ENCODE measurements at regions not wholly inside any gene's neighbourhood (a gene's known extent, or its start where the extent isn't known, plus 50 kb on each side); places are given as distances from the start of the nearest gene placed in this dataset.

GRCh38 chr1:29786791-29787732 lies 550.7 kb downstream of the PTPRU start:
- no peaks in the 10 kb centered on the region for H3K36me3 ChIP-seq (replicated peaks; ENCODE audit: control insufficient read depth, insufficient read depth, low read length)
- H3K4me3 ChIP-seq (ENCODE audit: insufficient read depth, low read depth, low read length): no peak overlapping the region
- DNase-seq: no peak
- H3K27me3 ChIP-seq (ENCODE audit: control insufficient read depth, insufficient read depth, low read length): no peaks in the 10 kb centered on the region

- no peak for DNase-seq
- no peak overlapping the region for H3K4me3 ChIP-seq (ENCODE audit: insufficient read depth, low read depth, low read length)
- H3K27me3 ChIP-seq (ENCODE audit: control insufficient read depth, insufficient read depth, low read length): no peaks in the 10 kb centered on the region
- H3K36me3 ChIP-seq (replicated peaks; ENCODE audit: control insufficient read depth, insufficient read depth, low read length): no peaks in the 10 kb centered on the region
Measured at GRCh38 chr1:29786195-29786594, 549.9 kb downstream of the PTPRU start.

GRCh38 chr1:29785554-29785953 lies 549.2 kb downstream of the PTPRU start:
- H3K36me3 ChIP-seq (replicated peaks; ENCODE audit: control insufficient read depth, insufficient read depth, low read length): no peaks in the 10 kb centered on the region
- DNase-seq: no peak
- H3K4me3 ChIP-seq (ENCODE audit: insufficient read depth, low read depth, low read length): no peak overlapping the region
- H3K27me3 ChIP-seq (ENCODE audit: control insufficient read depth, insufficient read depth, low read length): no peaks in the 10 kb centered on the region

- no peak overlapping the region for H3K4me3 ChIP-seq (ENCODE audit: insufficient read depth, low read depth, low read length)
- no peak for DNase-seq
- H3K27me3 ChIP-seq (ENCODE audit: control insufficient read depth, insufficient read depth, low read length): no peaks in the 10 kb centered on the region
- no peaks in the 10 kb centered on the region for H3K36me3 ChIP-seq (replicated peaks; ENCODE audit: control insufficient read depth, insufficient read depth, low read length)
Measured at GRCh38 chr1:29785137-29785527, 548.8 kb downstream of the PTPRU start.

- Histone ChIP-seq H3K4me3 (ENCODE audit: insufficient read depth, low read depth, low read length) (no peak overlapping the region), H3K36me3 (replicated peaks; ENCODE audit: control insufficient read depth, insufficient read depth, low read length) (no peaks in the 10 kb centered on the region), H3K27me3 (ENCODE audit: control insufficient read depth, insufficient read depth, low read length) (no peaks in the 10 kb centered on the region)
- no peak for DNase-seq
Measured at GRCh38 chr1:29784276-29785136, 548.2 kb downstream of the PTPRU start.

DNA sequence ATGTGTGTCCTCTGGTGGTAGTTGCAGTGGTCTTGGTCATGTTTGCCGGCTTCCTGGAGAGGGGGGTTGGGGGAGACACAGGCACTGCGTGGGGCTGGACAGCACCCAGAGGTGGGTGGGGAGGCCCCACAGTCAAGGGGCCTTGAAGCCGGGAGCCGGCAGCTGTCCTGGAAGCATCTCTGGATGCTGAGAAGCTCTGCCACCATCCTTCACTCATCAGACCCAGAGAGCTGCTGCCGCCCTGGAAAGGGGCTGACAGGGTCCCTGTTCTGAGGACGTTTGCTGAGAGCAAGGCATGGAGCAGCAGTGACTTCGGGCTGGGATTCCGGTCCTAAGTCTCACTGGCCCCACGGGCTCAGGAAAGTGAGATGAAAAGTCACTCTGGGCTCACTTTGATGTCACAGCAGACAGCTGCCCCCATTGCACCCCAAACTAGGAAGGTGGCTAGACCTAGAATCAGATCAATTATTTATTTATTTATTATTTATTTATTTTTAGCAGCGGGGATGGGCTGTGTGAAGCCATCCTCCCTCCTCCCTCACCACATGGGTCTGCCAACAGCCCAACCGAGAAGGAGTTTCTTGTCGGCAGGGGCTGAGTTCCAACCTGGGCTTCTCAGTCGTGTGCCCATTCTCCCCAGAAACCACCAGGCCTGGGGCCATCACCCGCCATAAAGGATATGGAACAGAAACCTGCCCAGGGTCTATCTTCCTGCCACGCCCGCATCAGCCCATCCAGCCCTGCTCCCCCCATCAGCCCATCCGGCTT lies 547.4 kb downstream of the PTPRU start:
- no peak overlapping the region for H3K4me3 ChIP-seq (ENCODE audit: insufficient read depth, low read depth, low read length)
- DNase-seq: no peak
- H3K36me3 ChIP-seq (replicated peaks; ENCODE audit: control insufficient read depth, insufficient read depth, low read length): no peaks in the 10 kb centered on the region
- H3K27me3 ChIP-seq (ENCODE audit: control insufficient read depth, insufficient read depth, low read length): no peaks in the 10 kb centered on the region

GRCh38 chr1:29782846-29783507 lies 546.7 kb downstream of the PTPRU start:
- Histone ChIP-seq H3K27me3 (ENCODE audit: control insufficient read depth, insufficient read depth, low read length) (no peaks in the 10 kb centered on the region), H3K4me3 (ENCODE audit: insufficient read depth, low read depth, low read length) (no peak overlapping the region), H3K36me3 (replicated peaks; ENCODE audit: control insufficient read depth, insufficient read depth, low read length) (no peaks in the 10 kb centered on the region)
- DNase-seq: no peak

DNA sequence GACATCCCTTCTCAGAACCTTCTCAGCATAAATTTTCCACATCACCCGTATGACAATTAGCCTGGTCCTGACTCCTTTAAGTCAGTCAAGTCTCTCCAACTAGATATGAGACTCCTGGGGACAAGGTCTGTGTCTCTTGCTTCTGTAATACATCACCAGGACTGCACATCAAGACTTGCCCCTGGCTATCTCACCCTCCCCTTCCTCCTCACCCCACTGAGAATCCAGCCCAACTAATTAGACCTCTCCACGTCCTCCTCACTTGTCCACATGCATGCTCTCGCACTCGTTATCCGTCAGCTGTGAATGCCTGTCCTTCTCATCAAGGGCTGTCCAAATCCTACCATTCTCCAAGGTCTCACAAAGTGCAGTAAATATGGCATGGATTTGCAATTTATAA lies 542.8 kb downstream of the PTPRU start:
- DNase-seq: no peak
- H3K27me3 ChIP-seq (ENCODE audit: control insufficient read depth, insufficient read depth, low read length): no peaks in the 10 kb centered on the region

GRCh38 chr1:29777522-29777921 lies 541.2 kb downstream of the PTPRU start:
- Histone ChIP-seq H3K36me3 (replicated peaks; ENCODE audit: control insufficient read depth, insufficient read depth, low read length) (no peaks in the 10 kb centered on the region), H3K4me3 (ENCODE audit: insufficient read depth, low read depth, low read length) (no peak overlapping the region), H3K27me3 (ENCODE audit: control insufficient read depth, insufficient read depth, low read length) (no peaks in the 10 kb centered on the region)
- DNase-seq: no peak

More for the DNA sequence above, 542.8 kb downstream of the PTPRU start:
- Histone ChIP-seq H3K36me3 (replicated peaks; ENCODE audit: control insufficient read depth, insufficient read depth, low read length) (no peaks in the 10 kb centered on the region), H3K4me3 (ENCODE audit: insufficient read depth, low read depth, low read length) (no peak overlapping the region)

GRCh38 chr1:29774355-29774754 lies 538.0 kb downstream of the PTPRU start:
- DNase-seq: no peak
- no peak overlapping the region for H3K4me3 ChIP-seq (ENCODE audit: insufficient read depth, low read depth, low read length)
- no peaks in the 10 kb centered on the region for H3K36me3 ChIP-seq (replicated peaks; ENCODE audit: control insufficient read depth, insufficient read depth, low read length)
- no peaks in the 10 kb centered on the region for H3K27me3 ChIP-seq (ENCODE audit: control insufficient read depth, insufficient read depth, low read length)

DNA sequence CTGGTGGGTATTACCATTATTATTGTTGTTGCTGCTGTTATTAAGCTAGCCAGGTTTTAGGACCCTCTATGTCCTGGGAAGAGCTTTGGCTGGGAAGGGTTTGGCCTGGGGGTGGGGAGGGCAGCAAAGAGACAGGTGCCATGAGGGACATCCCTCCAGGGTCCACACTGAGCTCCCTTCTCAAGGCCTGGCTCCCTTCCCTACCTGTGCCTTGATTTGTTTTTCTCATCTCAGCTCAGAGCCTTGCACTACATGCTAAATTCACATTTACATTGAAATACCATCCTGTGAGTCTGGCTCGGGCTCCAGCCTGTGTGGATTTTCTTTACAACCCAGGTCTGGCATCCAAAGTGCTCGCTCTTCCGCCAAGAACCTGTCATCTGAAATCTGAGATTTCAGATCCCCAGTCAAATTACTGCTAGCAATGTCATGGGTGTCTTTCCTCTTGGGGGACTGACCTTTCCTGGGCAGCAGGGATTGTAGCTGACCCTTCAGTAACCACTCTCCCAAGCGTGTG lies 536.3 kb downstream of the PTPRU start:
- Histone ChIP-seq H3K36me3 (replicated peaks; ENCODE audit: control insufficient read depth, insufficient read depth, low read length) (no peaks in the 10 kb centered on the region), H3K27me3 (ENCODE audit: control insufficient read depth, insufficient read depth, low read length) (peaks cover under 1% of the 10 kb centered on the region; the same call in 1 of the 2 replicates), H3K4me3 (ENCODE audit: insufficient read depth, low read depth, low read length) (no peak overlapping the region)
- DNase-seq: no peak

GRCh38 chr1:29767769-29768425 lies 531.6 kb downstream of the PTPRU start:
- peaks cover 3% of the 10 kb centered on the region for H3K27me3 ChIP-seq (ENCODE audit: control insufficient read depth, insufficient read depth, low read length)
- no peak for DNase-seq

GRCh38 chr1:29767088-29767685 lies 530.9 kb downstream of the PTPRU start:
- H3K4me3 ChIP-seq (ENCODE audit: insufficient read depth, low read depth, low read length): no peak overlapping the region
- no peaks in the 10 kb centered on the region for H3K36me3 ChIP-seq (replicated peaks; ENCODE audit: control insufficient read depth, insufficient read depth, low read length)
- H3K27me3 ChIP-seq (ENCODE audit: control insufficient read depth, insufficient read depth, low read length): peaks cover 3% of the 10 kb centered on the region
- DNase-seq: no peak

More at GRCh38 chr1:29767769-29768425, 531.6 kb downstream of the PTPRU start:
- no peaks in the 10 kb centered on the region for H3K36me3 ChIP-seq (replicated peaks; ENCODE audit: control insufficient read depth, insufficient read depth, low read length)
- H3K4me3 ChIP-seq (ENCODE audit: insufficient read depth, low read depth, low read length): no peak overlapping the region

All from H7 (cell line).